GM13977 (cell line): ENCODE measurements at regions not wholly inside any gene's neighbourhood (a gene's known extent, or its start where the extent isn't known, plus 50 kb on each side); places are given as distances from the start of the nearest gene placed in this dataset.
"Not testable (repeated sequence)": the region's sequence is repeated elsewhere in the genome, so short reads cannot be mapped to it uniquely, and the experiment has no call there.

Experiments
- DNase-seq: peaks from one replicate; pipeline ENCODE4 v3.0.0; 2012; ENCODE audit warnings: low spot score
- in situ Hi-C: fragments of 300-500 bp; cut with MboI; formaldehyde crosslinking; loops from one replicate; pipeline ENCODE4 v1.12.0; 2022; ENCODE audit warnings: low sequenced_read_pairs, low pct_unique_long_range_greater_than_20kb, mixed read lengths, inconsistent platforms; ENCODE audit not compliant: unreplicated experiment
- TF ChIP-seq, protein P1 (sequence below): IDR thresholded peaks from 2 replicates; pipeline ENCODE4 v1.5.1; 2012; ENCODE audit warnings: mild to moderate bottlenecking, control low read depth; ENCODE audit not compliant: insufficient read depth; ENCODE audit errors: extremely low read depth, missing control alignments

DNA sequence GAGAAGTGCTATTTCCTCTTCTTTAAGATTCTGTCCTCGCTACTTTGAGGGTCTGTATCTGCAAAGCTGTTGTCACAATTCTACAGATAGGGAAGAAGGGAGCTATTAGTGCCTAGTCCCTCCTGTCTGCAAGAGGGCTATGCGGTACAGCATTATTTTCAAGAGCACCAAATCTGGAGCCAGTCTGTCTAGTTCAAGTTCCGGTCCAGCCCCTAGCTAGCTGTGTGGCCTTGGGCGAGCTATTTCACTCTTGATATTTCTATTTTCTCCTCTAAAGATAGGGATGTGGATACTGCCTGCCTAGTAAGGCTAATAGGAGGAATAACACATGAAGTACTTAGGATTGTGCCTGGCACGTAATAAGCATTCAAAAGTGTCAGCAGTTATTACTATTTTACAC is 272.4 kb downstream of the KCNE4 start:
- in situ Hi-C loops, result no loop called here
- DNase-seq, result no peak
- TF ChIP-seq, protein P1, sequence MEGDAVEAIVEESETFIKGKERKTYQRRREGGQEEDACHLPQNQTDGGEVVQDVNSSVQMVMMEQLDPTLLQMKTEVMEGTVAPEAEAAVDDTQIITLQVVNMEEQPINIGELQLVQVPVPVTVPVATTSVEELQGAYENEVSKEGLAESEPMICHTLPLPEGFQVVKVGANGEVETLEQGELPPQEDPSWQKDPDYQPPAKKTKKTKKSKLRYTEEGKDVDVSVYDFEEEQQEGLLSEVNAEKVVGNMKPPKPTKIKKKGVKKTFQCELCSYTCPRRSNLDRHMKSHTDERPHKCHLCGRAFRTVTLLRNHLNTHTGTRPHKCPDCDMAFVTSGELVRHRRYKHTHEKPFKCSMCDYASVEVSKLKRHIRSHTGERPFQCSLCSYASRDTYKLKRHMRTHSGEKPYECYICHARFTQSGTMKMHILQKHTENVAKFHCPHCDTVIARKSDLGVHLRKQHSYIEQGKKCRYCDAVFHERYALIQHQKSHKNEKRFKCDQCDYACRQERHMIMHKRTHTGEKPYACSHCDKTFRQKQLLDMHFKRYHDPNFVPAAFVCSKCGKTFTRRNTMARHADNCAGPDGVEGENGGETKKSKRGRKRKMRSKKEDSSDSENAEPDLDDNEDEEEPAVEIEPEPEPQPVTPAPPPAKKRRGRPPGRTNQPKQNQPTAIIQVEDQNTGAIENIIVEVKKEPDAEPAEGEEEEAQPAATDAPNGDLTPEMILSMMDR, result no peak

DNA sequence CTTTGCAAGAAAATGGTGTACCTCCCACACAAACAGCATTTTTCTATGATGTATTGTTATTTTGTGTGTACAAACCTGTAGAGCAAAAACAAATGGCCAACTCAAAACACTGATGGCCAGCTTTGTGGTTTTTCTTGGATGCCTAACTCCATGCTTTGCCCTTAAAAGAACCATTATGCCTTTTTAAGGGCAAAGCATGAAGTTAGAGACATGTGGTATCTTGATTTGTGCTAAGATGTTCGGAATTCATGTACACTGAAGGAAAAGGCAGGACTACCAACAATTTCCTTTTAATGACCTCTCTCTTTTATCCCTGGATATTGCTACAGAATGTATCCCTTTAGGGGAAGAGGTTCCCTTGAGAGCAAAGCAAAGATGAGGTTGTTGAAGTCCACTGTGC is 273.6 kb downstream of the SCG2 start:
- in situ Hi-C loops, result no loop called here
- DNase-seq, result no peak
- TF ChIP-seq, protein P1, result no peak

GRCh38 chr2:223330747-223331146 is 271.4 kb downstream of the SCG2 start:
- DNase-seq, in situ Hi-C loops: not testable (repeated sequence)

GRCh38 chr2:223338016-223338415 is 264.1 kb downstream of the SCG2 start:
- TF ChIP-seq, protein P1, result no peak
- in situ Hi-C loops, result no loop called here
- DNase-seq, result no peak

DNA sequence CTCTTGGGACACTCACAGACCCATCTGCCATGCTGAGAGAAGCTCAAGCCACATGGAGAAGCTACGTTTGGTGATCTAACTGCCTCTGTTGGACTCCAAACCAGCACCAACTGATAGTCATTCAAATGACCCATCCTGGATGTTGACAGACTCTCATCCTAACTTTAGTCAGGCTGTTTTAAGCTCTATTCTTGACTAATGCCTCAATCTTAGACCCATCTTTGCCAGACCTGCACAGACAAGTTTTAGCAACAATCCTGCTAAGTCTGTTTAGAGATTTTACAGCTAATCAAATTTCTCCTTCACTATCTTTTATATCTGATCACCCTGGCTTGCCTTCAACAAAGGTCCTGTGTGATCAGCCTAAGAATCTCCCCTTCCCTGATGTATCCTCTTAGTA is 245.1 kb downstream of the SCG2 start:
- no peak for DNase-seq
- TF ChIP-seq, protein P1, result no peak
- in situ Hi-C loops, result no loop called here

GRCh38 chr2:223363085-223363484 is 239.1 kb downstream of the SCG2 start:
- DNase-seq, result no peak
- TF ChIP-seq, protein P1, result no peak
- in situ Hi-C loops, result no loop called here

GRCh38 chr2:223365158-223365679 is 236.9 kb downstream of the SCG2 start:
- in situ Hi-C loops, result no loop called here
- DNase-seq, result no peak
- TF ChIP-seq, protein P1, result no peak
